ENCODE measurements at regions not wholly inside any gene's neighbourhood (a gene's known extent, or its start where the extent isn't known, plus 50 kb on each side); places are given as distances from the start of the nearest gene placed in this dataset.

DNA sequence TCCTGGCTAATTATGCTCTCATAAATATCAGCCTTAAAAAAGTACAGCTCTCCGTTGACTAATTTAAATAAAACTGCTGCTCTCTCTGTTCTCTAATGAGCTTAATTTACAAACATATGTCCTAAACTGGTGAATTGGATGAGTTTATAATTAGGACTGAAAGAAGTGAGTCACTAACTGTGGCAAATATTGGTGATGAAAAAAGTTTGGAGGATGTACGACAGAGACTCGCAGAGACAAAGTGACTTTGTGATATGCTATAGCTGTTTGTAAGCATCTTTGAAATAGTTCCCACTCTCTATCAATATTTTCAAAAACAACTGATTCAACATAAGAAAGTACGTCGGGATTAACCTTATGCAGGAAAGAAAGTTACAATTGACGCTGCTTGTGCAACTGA is 138.9 kb upstream of the TMEFF2 start:
- TF ChIP-seq TAF1 (IDR thresholded peaks at IDR 0.05; ENCODE audit: borderline replicate concordance, low read depth, low read length) (no peak), POLR2A (IDR thresholded peaks at IDR 0.05; ENCODE audit: low read depth, low read length) (no peak)

Data from GM12892 (cell line).